Right hindlimb (tissue), 1 donor: ENCODE measurements at regions not wholly inside any gene's neighbourhood (a gene's known extent, or its start where the extent isn't known, plus 50 kb on each side); places are given as distances from the start of the nearest gene placed in this dataset.

Source experiments
- DNase-seq: peaks from one replicate; pipeline ENCODE4 v3.0.0-alpha.2; 2018

- peak; percentile 38 for DNase-seq
Measured at GRCh38 chr18:75654851-75655751, 227.6 kb upstream of the SMIM21 start.

- no peak for DNase-seq
Measured at GRCh38 chr18:75654386-75654785, 226.9 kb upstream of the SMIM21 start.

DNA sequence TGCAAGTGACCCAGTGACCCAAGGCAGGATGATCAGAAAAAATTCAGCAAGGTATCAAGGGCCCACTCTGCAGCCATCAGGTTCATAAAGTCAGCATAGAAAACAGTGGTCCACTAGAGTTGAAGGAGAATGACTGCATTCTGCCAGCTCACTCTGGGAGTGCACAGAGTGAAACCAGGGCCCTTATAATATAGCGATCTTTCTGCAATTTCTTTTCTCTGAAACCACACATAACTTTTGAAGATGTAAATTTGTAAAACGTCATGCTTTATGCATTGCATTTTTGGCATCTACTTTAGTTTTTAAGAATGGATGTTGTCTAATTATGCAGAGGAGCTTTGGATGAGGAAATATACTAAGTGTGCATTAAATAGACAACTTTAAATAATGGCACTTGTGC lies 225.0 kb upstream of the SMIM21 start:
- DNase-seq: no peak

- DNase-seq: no peak
Measured at GRCh38 chr18:75644871-75645270, 217.4 kb upstream of the SMIM21 start.

- DNase-seq: no peak
Measured at GRCh38 chr18:75643083-75643482, 215.6 kb upstream of the SMIM21 start.

- no peak for DNase-seq
Measured at GRCh38 chr18:75639472-75639831, 211.9 kb upstream of the SMIM21 start.

DNA sequence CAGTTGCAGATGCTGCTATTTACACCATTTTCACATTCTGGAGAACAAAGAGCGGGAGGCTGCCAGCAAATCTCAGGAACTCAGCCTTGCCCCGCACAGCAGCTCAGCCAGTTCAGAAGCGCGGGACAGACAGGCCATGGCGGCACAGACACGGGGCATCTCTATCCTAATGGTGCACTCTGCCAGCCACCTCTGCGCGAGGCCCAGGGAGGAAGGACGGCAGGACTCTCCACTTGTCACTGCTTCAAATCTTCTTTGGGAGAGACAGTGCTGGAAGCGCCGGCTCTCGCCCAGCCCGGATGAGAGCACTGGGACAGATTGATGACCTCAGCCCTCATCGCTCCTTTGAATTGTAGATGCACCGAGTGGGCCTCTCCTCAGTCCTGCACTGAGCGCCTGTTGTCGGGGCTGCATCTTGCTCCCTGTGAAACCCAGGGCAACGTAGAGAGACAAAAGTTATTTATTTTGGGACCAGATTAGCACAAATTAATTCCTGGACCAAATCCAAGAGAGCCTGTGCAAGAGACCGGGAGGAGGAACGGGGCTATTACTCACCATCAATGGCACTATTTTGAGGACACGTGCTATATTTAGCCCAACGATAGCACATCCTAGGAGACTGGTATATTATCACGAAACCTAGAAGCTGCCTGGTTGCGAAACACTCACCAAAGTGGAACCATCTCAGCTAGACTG lies 211.4 kb upstream of the SMIM21 start:
- DNase-seq: peak; percentile 89

DNA sequence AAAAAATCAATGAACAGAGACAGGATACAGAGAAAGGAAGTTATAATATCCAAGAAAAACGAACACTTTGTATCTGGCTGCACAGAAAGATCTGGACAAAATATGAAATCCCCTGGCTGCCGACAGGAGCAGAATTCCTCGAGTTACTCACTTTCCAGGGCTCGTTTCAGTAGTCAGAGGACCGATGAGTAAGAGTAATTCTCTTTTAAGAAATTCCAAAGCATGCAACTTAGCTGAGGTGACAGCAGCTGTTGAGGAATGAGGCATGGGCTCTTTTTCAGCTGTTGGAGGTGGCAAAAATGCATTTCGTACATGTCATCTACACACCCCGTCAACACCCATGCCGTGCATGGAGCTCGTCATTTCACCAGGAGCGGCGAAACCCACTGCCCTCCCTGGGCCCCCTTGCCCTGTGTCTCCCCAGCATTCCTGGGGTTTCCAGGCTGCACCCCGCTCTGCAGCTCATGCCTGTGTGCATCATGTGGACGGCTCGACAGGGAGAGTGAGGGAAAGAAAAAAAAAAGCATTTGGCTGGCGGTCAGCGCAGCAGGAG lies 210.8 kb upstream of the SMIM21 start:
- no peak for DNase-seq

DNA sequence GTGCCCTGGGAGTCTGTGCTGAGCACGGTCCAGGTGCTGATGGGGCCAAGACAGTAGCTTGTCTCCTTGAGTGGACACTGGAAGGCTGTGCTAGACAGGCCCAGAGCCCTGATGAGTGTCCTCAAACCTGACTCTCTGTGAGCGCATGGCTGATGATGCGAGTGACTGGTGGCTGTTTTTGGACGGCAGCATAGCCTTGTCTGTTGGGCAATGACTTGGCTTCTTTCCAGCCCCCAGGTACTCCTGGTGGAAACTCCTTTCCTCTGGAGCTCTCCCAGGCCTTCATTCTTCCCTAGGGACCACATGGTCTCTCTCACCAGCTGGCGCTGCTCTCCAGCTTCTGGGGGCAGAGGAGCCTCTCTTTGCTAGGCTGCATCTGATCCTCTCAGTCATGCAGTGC lies 207.6 kb upstream of the SMIM21 start:
- DNase-seq: no peak

DNA sequence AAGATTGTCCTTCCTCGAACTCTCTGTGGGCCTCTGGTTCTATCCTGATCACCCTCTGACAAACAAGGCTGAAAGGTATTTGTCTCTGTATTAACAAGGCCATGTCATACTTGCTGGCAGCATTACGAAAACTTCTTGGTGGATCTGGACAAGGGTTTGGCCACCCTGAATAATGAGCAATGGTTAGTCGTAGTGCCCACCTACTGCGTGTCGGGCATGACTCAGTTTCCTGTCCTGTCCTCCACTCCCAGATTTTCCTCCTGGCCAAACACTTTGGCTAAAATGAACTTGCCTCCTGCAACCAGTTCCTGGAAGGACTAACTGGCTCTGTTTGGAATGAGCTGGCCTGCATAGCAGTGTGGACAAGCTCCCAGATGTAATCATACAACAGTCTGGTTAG lies 198.5 kb upstream of the SMIM21 start:
- no peak for DNase-seq

DNA sequence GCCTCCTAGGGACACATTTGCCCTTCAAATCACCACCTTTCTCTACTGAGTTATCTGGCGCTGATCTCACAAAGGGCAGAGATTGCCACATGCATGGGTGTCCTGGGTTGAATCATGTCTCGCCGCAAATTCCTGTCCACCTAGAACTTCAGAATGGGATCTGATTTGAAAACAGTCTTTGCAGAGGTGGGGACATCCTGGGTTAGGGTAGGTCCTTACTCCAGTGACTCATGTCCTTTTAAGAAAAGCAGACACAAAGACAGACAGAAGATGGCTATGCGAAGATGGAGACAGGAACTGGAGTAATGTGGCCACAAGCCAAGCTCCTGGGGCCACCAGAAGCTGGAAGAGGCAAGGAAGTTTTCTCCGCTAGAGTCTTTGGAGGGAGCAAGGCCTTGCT lies 197.4 kb upstream of the SMIM21 start:
- no peak for DNase-seq

- no peak for DNase-seq
Measured at GRCh38 chr18:75621818-75622217, 194.3 kb upstream of the SMIM21 start.

GRCh38 chr18:75618146-75618545 lies 190.6 kb upstream of the SMIM21 start:
- no peak for DNase-seq

DNA sequence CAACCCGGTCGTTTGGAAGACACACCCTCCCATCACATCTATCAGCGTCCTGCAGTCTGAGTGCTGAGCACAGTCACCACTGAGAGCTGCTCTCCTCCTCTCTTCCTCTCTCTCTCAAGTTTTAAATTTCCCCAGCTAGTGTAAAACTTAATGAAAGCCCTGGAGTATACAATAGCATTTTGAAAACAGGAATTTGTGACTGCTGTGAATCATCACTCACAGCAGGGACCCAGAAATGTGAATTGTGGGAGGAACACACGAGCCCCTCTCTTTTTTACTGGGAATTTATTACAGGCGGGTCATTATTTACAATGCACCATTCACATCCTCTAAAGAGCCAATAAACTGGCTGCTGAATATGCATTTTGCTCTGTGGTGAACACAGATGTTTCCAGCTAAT lies 185.0 kb upstream of the SMIM21 start:
- DNase-seq: no peak

GRCh38 chr18:75607701-75608100 lies 180.2 kb upstream of the SMIM21 start:
- DNase-seq: no peak

DNA sequence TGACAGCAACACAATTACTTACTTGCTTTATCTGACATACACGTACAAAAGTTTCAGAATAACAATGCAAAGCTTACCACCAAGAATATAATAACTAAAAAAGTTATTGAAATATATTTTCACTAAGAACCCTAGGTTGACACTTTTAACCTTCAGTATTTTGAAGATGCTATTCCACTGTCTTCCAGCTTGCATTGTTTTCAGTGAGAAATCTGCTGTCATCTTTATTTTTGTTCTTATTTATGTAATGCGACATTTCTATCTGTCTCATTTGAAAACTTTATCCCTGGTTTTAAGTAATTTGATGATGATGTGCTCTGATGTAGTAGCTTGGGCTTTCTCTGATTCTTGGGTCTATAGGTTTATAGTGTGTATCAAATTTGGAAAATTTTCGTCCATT lies 165.0 kb upstream of the SMIM21 start:
- no peak for DNase-seq

- DNase-seq: no peak
Measured at GRCh38 chr18:75588412-75588811, 160.9 kb upstream of the SMIM21 start.

GRCh38 chr18:75587131-75587530 lies 159.6 kb upstream of the SMIM21 start:
- DNase-seq: no peak

GRCh38 chr18:75586130-75586889 lies 158.8 kb upstream of the SMIM21 start:
- DNase-seq: no peak

GRCh38 chr18:75582940-75583339 lies 155.4 kb upstream of the SMIM21 start:
- no peak for DNase-seq

- DNase-seq: no peak
Measured at GRCh38 chr18:75582406-75582821, 154.9 kb upstream of the SMIM21 start.

GRCh38 chr18:75581336-75582131 lies 154.0 kb upstream of the SMIM21 start:
- DNase-seq: no peak
